Activated naive CD8-positive, alpha-beta T cell treated with anti-CD3 and anti-CD28 coated beads for 36 hours (primary cell): ENCODE measurements at regions not wholly inside any gene's neighbourhood (a gene's known extent, or its start where the extent isn't known, plus 50 kb on each side); places are given as distances from the start of the nearest gene placed in this dataset.
"Not testable (repeated sequence)": the region's sequence is repeated elsewhere in the genome, so short reads cannot be mapped to it uniquely, and the experiment has no call there.

Experiments used
- DNase-seq: peaks from one replicate; pipeline ENCODE4 v3.0.0; 2021
- H3K27ac Mint-ChIP-seq: one replicate; pipeline ENCODE4 v1.8.0; 2022; ENCODE audit warnings: mild to moderate bottlenecking, moderate library complexity, mixed read lengths
- H3K27me3 Mint-ChIP-seq: one replicate; pipeline ENCODE4 v1.8.0; 2022; ENCODE audit warnings: mild to moderate bottlenecking, mixed read lengths
- H3K36me3 Mint-ChIP-seq: one replicate; pipeline ENCODE4 v1.8.0; 2021; ENCODE audit warnings: mild to moderate bottlenecking, mixed read lengths
- H3K4me1 Mint-ChIP-seq: one replicate; pipeline ENCODE4 v1.8.0; 2021; ENCODE audit warnings: mixed read lengths
- H3K4me3 Mint-ChIP-seq: one replicate; pipeline ENCODE4 v1.8.0; 2022; ENCODE audit warnings: mild to moderate bottlenecking, moderate library complexity, mixed read lengths
- H3K9me3 Mint-ChIP-seq: one replicate; pipeline ENCODE4 v1.8.0; 2022; ENCODE audit warnings: mixed read lengths

- Mint-ChIP-seq H3K27me3 (no peaks in the 10 kb centered on the region), H3K36me3 (no peaks in the 10 kb centered on the region), H3K27ac (no peak overlapping the region), H3K4me1 (peaks cover 3% of the 10 kb centered on the region), H3K9me3 (no peaks in the 10 kb centered on the region), H3K4me3 (peak overlapping the region; percentile 43)
- no peak for DNase-seq
Measured at GRCh38 chr14:22118899-22119477, 445.4 kb upstream of the OR4E1 start.

DNA sequence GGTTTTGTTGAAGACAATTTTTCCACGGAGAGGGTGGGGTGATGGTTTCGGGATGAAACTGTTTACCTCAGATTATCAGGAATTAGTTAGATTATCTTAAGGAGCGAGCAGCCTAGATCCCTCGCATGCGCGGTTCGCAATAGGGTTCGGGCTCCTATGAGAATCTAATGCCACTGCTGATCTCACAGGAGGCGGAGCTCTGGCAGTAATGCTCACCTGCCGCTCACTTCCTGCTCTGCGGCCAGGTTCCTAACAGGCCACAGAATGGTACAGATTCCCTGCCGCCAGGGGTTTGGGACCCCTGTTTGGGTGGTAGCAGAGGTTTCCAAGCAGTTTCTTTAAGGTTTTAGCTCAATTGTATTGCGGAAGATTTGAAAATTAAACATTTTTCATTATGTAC is 439.8 kb upstream of the OR4E1 start:
- Mint-ChIP-seq H3K36me3 (no peaks in the 10 kb centered on the region), H3K4me1 (no peaks in the 10 kb centered on the region), H3K27ac (peak overlapping the region; percentile 76), H3K9me3 (no peaks in the 10 kb centered on the region), H3K4me3 (peak overlapping the region; percentile 69), H3K27me3 (no peaks in the 10 kb centered on the region)
- DNase-seq: no peak

DNA sequence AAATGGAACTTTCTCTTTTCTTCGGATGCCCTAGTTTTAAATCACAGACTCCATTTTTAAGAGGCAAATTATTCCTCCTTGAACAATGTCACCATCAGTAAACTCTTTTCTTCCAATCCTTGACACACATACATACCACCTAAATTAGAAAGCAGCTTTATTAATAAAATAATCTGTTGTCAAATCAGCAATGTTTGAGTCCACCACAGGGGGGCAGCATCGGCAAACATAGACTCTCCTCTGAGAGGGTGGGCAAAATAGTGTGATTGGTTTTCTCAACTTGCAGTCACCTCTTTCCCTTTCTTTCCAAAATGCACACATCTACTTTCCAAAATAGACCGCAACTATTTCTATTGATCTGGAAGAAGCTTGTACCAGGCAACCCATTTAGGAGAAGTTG is 438.4 kb upstream of the OR4E1 start:
- Mint-ChIP-seq H3K4me3 (peak overlapping the region; percentile 73), H3K27ac (peak overlapping the region; percentile 80), H3K9me3 (no peaks in the 10 kb centered on the region), H3K27me3 (no peaks in the 10 kb centered on the region), H3K4me1 (no peaks in the 10 kb centered on the region), H3K36me3 (no peaks in the 10 kb centered on the region)
- DNase-seq: no peak

DNA sequence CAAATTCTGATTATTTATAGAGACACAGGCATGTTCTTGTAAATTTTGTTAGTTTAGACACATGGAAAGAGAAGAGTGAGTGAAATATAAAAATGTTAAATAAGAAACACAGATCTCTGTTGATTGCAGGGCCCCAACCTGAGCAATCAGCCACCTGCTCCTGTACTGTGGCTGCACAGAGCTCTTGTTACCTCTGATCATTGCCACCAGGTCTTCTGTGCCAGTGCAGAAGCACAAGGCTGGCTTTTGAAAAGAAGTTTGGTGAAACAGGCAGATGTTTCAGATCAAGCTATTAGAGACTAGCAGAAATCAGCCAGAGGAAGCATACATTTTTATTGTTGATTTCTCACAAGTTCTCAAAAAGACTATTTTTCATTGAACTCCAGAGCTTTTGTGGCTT is 434.1 kb upstream of the OR4E1 start:
- H3K4me3 Mint-ChIP-seq: peak overlapping the region; percentile 33
- H3K36me3 Mint-ChIP-seq: no peaks in the 10 kb centered on the region
- H3K27ac Mint-ChIP-seq: peak overlapping the region; percentile 71
- peaks cover 3% of the 10 kb centered on the region for H3K4me1 Mint-ChIP-seq
- no peaks in the 10 kb centered on the region for H3K27me3 Mint-ChIP-seq
- H3K9me3 Mint-ChIP-seq: no peaks in the 10 kb centered on the region
- DNase-seq: no peak

DNA sequence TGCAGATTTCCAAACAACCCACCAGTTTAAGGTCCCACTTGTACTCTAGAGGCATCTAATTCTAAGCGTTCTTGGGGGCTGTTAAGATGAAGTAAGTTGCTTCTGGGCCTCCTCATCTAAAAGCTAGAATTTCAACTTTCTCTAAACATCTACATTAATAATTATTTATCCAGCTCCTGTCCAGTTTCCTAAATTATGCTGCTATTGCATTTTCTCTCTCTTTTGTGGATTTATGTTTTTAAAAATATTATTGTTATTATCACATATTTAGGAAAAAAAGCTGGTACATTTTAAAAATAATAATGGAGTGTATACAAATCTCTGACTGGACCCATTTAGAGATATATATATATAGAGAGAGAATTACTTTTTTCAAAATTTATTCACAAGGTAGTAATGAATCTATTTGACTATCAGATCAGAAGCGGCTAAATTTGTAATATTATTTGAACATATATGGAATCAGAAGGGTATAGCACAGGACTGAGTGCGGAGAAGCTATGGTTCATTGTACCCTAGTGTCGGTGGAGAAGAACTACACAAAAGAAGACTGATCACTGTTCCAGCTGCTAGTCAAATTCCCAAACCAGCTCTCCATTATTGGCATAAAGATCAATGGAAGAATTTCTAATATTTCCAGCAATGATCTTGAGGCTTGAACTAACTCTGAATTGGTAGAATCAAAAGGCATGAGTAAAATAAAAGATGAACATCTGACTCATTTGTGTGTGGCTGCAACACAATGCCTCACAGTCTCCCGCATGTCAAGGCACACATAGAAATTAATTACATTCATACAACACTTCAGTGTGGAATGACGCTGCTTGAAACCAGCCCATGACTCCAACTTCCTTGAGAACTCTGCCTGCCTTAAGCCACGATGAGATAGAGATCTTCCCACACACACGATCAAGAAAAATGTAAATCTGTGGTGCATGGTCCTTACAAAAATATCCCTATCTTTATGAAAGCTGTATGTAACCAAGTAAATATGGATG is 433.4 kb upstream of the OR4E1 start:
- no peaks in the 10 kb centered on the region for H3K36me3 Mint-ChIP-seq
- H3K4me3 Mint-ChIP-seq: peak overlapping the region; percentile 33
- no peak for DNase-seq
- H3K27ac Mint-ChIP-seq: peak overlapping the region; percentile 71
- no peaks in the 10 kb centered on the region for H3K27me3 Mint-ChIP-seq
- no peaks in the 10 kb centered on the region for H3K9me3 Mint-ChIP-seq
- H3K4me1 Mint-ChIP-seq: peaks cover 3% of the 10 kb centered on the region

DNA sequence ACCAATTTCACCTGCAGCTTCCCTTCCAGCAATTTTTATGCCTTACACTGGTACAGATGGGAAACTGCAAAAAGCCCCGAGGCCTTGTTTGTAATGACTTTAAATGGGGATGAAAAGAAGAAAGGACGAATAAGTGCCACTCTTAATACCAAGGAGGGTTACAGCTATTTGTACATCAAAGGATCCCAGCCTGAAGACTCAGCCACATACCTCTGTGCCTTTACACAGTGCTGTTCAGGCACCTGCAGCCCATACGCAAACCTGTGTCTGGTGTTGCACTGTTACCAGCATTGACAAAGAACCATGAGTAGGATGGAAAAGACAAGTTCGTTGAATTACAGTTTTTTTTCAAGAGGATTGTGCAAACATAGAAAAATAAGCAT is 432.0 kb upstream of the OR4E1 start:
- H3K4me1 Mint-ChIP-seq: peaks cover 3% of the 10 kb centered on the region
- peak overlapping the region; percentile 71 for H3K4me3 Mint-ChIP-seq
- H3K9me3 Mint-ChIP-seq: no peaks in the 10 kb centered on the region
- peak overlapping the region; percentile 84 for H3K27ac Mint-ChIP-seq
- H3K36me3 Mint-ChIP-seq: no peaks in the 10 kb centered on the region
- DNase-seq: no peak
- H3K27me3 Mint-ChIP-seq: no peaks in the 10 kb centered on the region

DNA sequence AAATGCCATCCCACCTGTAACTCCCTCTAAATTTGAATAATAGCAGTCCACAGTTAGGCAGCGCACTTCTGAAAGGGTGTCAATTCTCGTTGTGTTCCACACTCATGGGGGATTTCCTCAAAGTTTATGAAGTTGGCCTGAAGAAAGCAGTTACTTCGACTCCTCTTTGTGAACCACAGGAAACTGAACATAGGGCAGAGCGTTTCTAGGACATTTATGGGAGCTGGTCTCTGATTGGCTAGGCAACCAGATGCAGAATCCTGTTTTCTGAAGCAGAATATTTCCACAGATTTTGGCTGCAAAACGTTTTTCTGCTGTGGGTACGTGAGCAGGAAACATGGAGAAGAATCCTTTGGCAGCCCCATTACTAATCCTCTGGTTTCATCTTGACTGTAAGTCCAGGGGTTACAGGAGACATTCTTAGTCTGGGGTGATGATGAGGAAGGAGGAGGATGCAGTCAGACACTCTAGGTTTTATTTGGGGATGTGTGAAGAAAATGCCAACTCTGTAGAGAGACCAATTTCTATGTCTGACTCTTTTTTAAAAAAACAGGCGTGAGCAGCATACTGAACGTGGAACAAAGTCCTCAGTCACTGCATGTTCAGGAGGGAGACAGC is 431.5 kb upstream of the OR4E1 start:
- no peaks in the 10 kb centered on the region for H3K36me3 Mint-ChIP-seq
- H3K27me3 Mint-ChIP-seq: no peaks in the 10 kb centered on the region
- peak overlapping the region; percentile 71 for H3K4me3 Mint-ChIP-seq
- no peak for DNase-seq
- no peaks in the 10 kb centered on the region for H3K9me3 Mint-ChIP-seq
- H3K27ac Mint-ChIP-seq: peak overlapping the region; percentile 84
- peaks cover 3% of the 10 kb centered on the region for H3K4me1 Mint-ChIP-seq

DNA sequence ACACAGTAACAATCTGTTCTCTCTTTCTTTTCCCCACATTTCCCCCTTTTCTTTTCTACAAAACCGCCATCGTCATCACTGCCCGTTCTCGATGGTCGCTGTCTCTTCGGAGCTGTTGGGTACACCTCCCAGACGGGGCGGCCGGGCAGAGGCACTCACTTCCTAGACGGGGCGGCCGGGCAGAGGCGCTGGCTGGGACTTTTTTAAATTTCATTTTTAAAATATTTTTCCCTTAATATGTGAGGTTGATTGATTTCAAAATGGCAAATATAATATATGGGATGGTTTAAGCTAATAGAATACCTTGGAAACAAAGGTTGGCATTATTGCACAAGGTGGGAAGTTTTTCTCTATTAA is 427.1 kb upstream of the OR4E1 start:
- H3K4me3 Mint-ChIP-seq, H3K27ac Mint-ChIP-seq, H3K9me3 Mint-ChIP-seq, H3K27me3 Mint-ChIP-seq, DNase-seq, H3K36me3 Mint-ChIP-seq: not testable (repeated sequence)
- peaks cover 33% of the 10 kb centered on the region for H3K4me1 Mint-ChIP-seq

- Mint-ChIP-seq H3K9me3 (no peaks in the 10 kb centered on the region), H3K4me1 (peaks cover 31% of the 10 kb centered on the region), H3K27ac (peak overlapping the region; percentile 63), H3K4me3 (no peak overlapping the region), H3K27me3 (no peaks in the 10 kb centered on the region), H3K36me3 (no peaks in the 10 kb centered on the region)
- peak; percentile 48 for DNase-seq
Measured at GRCh38 chr14:22099942-22100763, 426.5 kb upstream of the OR4E1 start.

GRCh38 chr14:22098435-22098834 is 424.8 kb upstream of the OR4E1 start:
- DNase-seq: no peak
- Mint-ChIP-seq H3K27ac (peak overlapping the region; percentile 92), H3K4me3 (peak overlapping the region; percentile 32), H3K36me3 (no peaks in the 10 kb centered on the region), H3K27me3 (no peaks in the 10 kb centered on the region), H3K4me1 (peaks cover 31% of the 10 kb centered on the region), H3K9me3 (no peaks in the 10 kb centered on the region)

DNA sequence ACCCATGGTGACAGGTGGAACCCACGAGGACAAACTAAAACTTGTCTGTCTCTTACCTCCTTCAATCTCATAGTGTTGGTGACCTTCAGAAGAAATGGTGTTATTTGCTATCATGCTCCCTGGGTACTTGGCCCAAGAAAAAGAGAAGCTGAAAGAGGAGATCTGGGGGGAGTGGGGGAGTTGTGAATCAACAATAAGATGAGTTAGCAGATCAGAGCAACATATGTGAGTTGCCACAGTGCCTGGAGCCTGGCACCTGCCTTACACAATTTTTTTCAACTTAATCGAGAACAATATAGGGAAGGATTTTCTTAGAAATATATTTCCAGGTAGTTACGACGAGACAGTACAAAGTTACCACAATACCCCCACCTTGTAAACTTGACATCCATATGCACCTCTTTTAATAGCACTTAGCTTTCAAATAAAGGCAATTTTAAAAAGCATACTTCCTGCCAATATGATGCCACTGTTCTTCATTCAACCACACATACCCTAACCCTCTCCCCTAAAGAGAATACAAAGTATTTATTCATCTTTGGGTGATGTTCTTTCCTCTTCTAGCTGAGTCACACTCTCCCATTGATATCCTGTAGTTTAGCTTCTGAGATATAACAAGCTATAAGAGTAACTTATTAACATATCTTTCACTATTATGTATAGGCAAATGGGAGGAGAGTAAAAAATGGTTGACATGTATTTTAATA is 424.1 kb upstream of the OR4E1 start:
- Mint-ChIP-seq H3K4me3 (peak overlapping the region; percentile 58), H3K27me3 (no peaks in the 10 kb centered on the region), H3K27ac (peak overlapping the region; percentile 92), H3K9me3 (no peaks in the 10 kb centered on the region), H3K4me1 (peaks cover 34% of the 10 kb centered on the region), H3K36me3 (no peaks in the 10 kb centered on the region)
- DNase-seq: no peak

- Mint-ChIP-seq H3K9me3 (no peaks in the 10 kb centered on the region), H3K4me3 (peak overlapping the region; percentile 58), H3K4me1 (peaks cover 34% of the 10 kb centered on the region), H3K27ac (peak overlapping the region; percentile 92), H3K36me3 (no peaks in the 10 kb centered on the region), H3K27me3 (no peaks in the 10 kb centered on the region)
- no peak for DNase-seq
Measured at GRCh38 chr14:22097072-22097471, 423.5 kb upstream of the OR4E1 start.

- Mint-ChIP-seq H3K4me1 (peaks cover 34% of the 10 kb centered on the region), H3K27ac (peak overlapping the region; percentile 92)
- no peak for DNase-seq
Measured at GRCh38 chr14:22096514-22096895, 422.9 kb upstream of the OR4E1 start.

DNA sequence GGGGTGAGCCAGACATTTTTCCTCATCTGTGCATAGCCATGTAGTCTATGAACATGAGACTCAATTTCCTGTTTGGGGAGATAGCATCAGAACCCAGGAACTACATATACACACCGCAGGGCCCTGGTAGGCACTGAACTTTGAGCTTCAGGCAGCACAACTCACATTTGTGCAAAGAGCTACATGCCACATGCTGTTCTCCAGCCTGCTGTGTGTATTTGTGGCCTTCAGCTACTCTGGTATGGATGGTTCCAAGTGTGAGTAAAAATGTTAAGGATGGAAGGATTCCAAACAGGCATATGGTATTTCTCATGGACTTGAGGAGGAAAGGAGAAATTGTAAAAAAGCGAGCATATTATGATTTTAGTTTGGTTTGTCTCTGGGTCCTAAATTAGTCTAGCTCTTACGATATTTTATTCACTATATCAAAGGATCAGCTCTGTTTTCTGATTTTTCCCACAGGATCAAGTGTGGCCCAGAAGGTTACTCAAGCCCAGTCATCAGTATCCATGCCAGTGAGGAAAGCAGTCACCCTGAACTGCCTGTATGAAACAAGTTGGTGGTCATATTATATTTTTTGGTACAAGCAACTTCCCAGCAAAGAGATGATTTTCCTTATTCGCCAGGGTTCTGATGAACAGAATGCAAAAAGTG is 422.4 kb upstream of the OR4E1 start:
- DNase-seq: no peak
- H3K36me3 Mint-ChIP-seq: no peaks in the 10 kb centered on the region
- H3K9me3 Mint-ChIP-seq: no peaks in the 10 kb centered on the region
- peak overlapping the region; percentile 92 for H3K27ac Mint-ChIP-seq
- no peaks in the 10 kb centered on the region for H3K27me3 Mint-ChIP-seq
- H3K4me3 Mint-ChIP-seq: peak overlapping the region; percentile 66
- peaks cover 34% of the 10 kb centered on the region for H3K4me1 Mint-ChIP-seq

More at GRCh38 chr14:22096514-22096895, 422.9 kb upstream of the OR4E1 start:
- no peaks in the 10 kb centered on the region for H3K9me3 Mint-ChIP-seq
- H3K4me3 Mint-ChIP-seq: peak overlapping the region; percentile 66
- no peaks in the 10 kb centered on the region for H3K27me3 Mint-ChIP-seq
- H3K36me3 Mint-ChIP-seq: no peaks in the 10 kb centered on the region
